SK-N-SH treated with all-trans-retinoic acid at 6 μM for 48 hours (cell line): ENCODE measurements at regions not wholly inside any gene's neighbourhood (a gene's known extent, or its start where the extent isn't known, plus 50 kb on each side); places are given as distances from the start of the nearest gene placed in this dataset.

Experiments used
- ARNTL ChIP-seq: fragments of 450-650 bp; formaldehyde crosslinking; IDR thresholded peaks from 2 replicates; pipeline ENCODE4 v1.5.0; 2020; ENCODE audit warnings: low read depth, mild to moderate bottlenecking, moderate library complexity, borderline replicate concordance
- BACH2 ChIP-seq: fragments of 250-450 bp; sonication (Bioruptor Pico); IDR thresholded peaks from 2 replicates; pipeline ENCODE4 v1.9.0; 2021; ENCODE audit warnings: mild to moderate bottlenecking, borderline replicate concordance
- CSDC2 ChIP-seq: fragments of 250-450 bp; sonication (Bioruptor Pico); IDR thresholded peaks from 2 replicates; pipeline ENCODE4 v1.5.0; 2020; ENCODE audit warnings: mild to moderate bottlenecking, moderate library complexity
- CSRNP3 ChIP-seq: fragments of 250-450 bp; sonication (Bioruptor Pico); IDR thresholded peaks from 2 replicates; pipeline ENCODE4 v1.5.1; 2021; ENCODE audit warnings: mild to moderate bottlenecking, moderate library complexity
- OSR1 ChIP-seq: fragments of 250-450 bp; sonication (Bioruptor Pico); IDR thresholded peaks from 2 replicates; pipeline ENCODE4 v1.8.0; 2022; ENCODE audit warnings: moderate library complexity, mild to moderate bottlenecking, inconsistent platforms
- PATZ1 ChIP-seq: fragments of 250-450 bp; sonication (Bioruptor Pico); IDR thresholded peaks from 2 replicates; pipeline ENCODE4 v1.8.0; 2020; ENCODE audit warnings: mild to moderate bottlenecking, moderate library complexity, borderline replicate concordance
- POU6F1 ChIP-seq: fragments of 250-450 bp; sonication (Bioruptor Pico); IDR thresholded peaks from 2 replicates; pipeline ENCODE4 v1.8.0; 2021; ENCODE audit warnings: low read depth, mild to moderate bottlenecking, moderate library complexity, borderline replicate concordance
- RARB ChIP-seq: fragments of 250-450 bp; sonication (Bioruptor Pico); IDR thresholded peaks from 2 replicates; pipeline ENCODE4 v1.8.0; 2021; ENCODE audit warnings: mild to moderate bottlenecking, moderate library complexity
- SNAI2 ChIP-seq: fragments of 250-450 bp; sonication (Bioruptor Pico); IDR thresholded peaks from 2 replicates; pipeline ENCODE4 v1.5.0; 2020; ENCODE audit warnings: mild to moderate bottlenecking, moderate library complexity
- TSHZ2 ChIP-seq: fragments of 250-450 bp; sonication (Bioruptor Pico); IDR thresholded peaks from 2 replicates; pipeline ENCODE4 v1.5.0; 2020; ENCODE audit warnings: mild to moderate bottlenecking, moderate library complexity
- ZFP30 ChIP-seq: fragments of 450-650 bp; formaldehyde crosslinking; IDR thresholded peaks from 2 replicates; pipeline ENCODE4 v1.5.0; 2022; ENCODE audit warnings: mild to moderate bottlenecking, moderate library complexity
- ZNF565 ChIP-seq: fragments of 450-650 bp; formaldehyde crosslinking; conservative IDR thresholded peaks from 2 replicates; pipeline ENCODE4 v1.5.0; 2020; ENCODE audit warnings: low read depth, mild to moderate bottlenecking, moderate library complexity
- ZNF8 ChIP-seq: fragments of 450-650 bp; formaldehyde crosslinking; IDR thresholded peaks from 2 replicates; pipeline ENCODE4 v1.5.0; 2020; ENCODE audit warnings: mild to moderate bottlenecking, moderate library complexity

GRCh38 chr20:6209093-6209492 lies 86.3 kb upstream of the FERMT1 start:
- TF ChIP-seq ARNTL (CRISPR knock-in tag) = no peak
- TF ChIP-seq BACH2 (CRISPR knock-in tag) = no peak
- TF ChIP-seq SNAI2 (CRISPR knock-in tag) = no peak
- TF ChIP-seq CSDC2 (CRISPR knock-in tag) = no peak
- TF ChIP-seq POU6F1 (CRISPR knock-in tag) = no peak
- no peak for TF ChIP-seq TSHZ2 (CRISPR knock-in tag)
- no peak for TF ChIP-seq CSRNP3 (CRISPR knock-in tag)
- TF ChIP-seq ZFP30 = no peak
- TF ChIP-seq OSR1 (CRISPR knock-in tag) = no peak
- no peak for TF ChIP-seq PATZ1
- TF ChIP-seq ZNF8 (CRISPR knock-in tag) = no peak
- TF ChIP-seq RARB = no peak
- no peak for TF ChIP-seq ZNF565 (CRISPR knock-in tag)
